ENCODE measurements at regions not wholly inside any gene's neighbourhood (a gene's known extent, or its start where the extent isn't known, plus 50 kb on each side); places are given as distances from the start of the nearest gene placed in this dataset.
A peak's percentile ranks its signal among the peaks of the same experiment; 100 is the strongest.

DNA sequence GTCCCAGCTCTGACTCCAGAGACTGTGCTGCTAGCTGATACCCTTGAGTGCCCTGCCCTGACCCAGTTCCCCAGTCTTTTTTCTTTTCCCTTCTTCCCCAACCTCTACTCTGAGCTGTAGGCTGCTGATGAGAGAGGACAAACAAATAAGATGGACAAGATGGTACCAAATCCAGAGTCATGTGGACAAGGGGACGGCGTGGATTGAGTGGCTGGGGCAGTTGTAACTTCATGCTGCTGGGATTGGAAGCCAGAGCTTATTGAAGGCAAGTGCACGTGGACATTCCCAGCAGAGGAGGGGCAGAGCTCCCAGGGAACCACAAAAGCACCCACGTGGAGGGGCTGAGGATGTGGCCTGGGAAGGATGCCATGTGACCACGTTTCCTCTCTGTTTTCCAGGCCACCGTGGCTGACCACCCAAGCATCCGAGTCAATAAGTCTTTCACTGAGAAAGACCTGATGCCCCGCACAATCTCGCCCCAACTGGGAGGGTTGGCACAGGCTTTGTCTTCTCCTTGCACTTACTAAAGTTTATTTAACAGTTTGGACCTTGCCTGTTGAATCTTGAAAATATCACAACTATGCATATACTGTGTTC, 323.3 kb upstream of the ZNF507 start:
- TF ChIP-seq POLR2A (IDR thresholded peaks at IDR 0.05) (no peak), POLR2AphosphoS5 (IDR thresholded peaks at IDR 0.05) (peak; percentile 16)
- TF ChIP-seq, protein P1, sequence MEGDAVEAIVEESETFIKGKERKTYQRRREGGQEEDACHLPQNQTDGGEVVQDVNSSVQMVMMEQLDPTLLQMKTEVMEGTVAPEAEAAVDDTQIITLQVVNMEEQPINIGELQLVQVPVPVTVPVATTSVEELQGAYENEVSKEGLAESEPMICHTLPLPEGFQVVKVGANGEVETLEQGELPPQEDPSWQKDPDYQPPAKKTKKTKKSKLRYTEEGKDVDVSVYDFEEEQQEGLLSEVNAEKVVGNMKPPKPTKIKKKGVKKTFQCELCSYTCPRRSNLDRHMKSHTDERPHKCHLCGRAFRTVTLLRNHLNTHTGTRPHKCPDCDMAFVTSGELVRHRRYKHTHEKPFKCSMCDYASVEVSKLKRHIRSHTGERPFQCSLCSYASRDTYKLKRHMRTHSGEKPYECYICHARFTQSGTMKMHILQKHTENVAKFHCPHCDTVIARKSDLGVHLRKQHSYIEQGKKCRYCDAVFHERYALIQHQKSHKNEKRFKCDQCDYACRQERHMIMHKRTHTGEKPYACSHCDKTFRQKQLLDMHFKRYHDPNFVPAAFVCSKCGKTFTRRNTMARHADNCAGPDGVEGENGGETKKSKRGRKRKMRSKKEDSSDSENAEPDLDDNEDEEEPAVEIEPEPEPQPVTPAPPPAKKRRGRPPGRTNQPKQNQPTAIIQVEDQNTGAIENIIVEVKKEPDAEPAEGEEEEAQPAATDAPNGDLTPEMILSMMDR (IDR thresholded peaks at IDR 0.05): no peak
